ENCODE measurements at regions not wholly inside any gene's neighbourhood (a gene's known extent, or its start where the extent isn't known, plus 50 kb on each side); places are given as distances from the start of the nearest gene placed in this dataset.

DNA sequence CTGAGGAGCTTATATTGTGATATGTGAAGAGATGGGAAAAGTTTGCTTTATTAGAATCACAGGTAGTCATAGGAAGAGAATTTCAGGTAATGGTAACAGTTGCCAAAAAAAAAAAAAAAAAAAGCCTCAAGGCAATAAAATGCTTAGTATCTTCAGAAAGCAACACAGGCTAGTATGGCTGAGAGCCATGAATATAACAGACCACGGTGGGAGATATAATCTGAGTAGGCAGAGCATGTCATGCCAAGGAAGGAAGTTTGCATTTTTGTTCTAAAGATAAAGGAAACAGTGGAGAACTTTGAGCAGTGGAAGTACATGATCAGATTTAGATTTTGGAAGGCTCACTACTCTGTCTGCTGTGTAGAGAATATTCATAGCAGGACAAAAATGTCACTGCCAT, 211.4 kb downstream of the ETS1 start:
- no peak overlapping the region for H3K27ac ChIP-seq (ENCODE audit: low read depth, low read length)
- no peaks in the 10 kb centered on the region for H3K36me3 ChIP-seq (ENCODE audit: control insufficient read depth, low read length)
- H3K4me1 ChIP-seq (ENCODE audit: control insufficient read depth, low read length), result no peaks in the 10 kb centered on the region
- no peaks in the 10 kb centered on the region for H4K20me1 ChIP-seq (ENCODE audit: control insufficient read depth, insufficient read depth, low read depth, low read length)
- no peak overlapping the region for H3K4me2 ChIP-seq (ENCODE audit: low read length)
- H3K79me2 ChIP-seq (ENCODE audit: control insufficient read depth, low read length), result no peaks in the 10 kb centered on the region
- H3K27me3 ChIP-seq (ENCODE audit: control insufficient read depth, low read length), result no peaks in the 10 kb centered on the region
- peaks cover 6% of the 10 kb centered on the region; the same call in 1 of the 2 replicates for H3K9me3 ChIP-seq (ENCODE audit: control insufficient read depth, insufficient read depth, low read length)
- TF ChIP-seq, protein P1, sequence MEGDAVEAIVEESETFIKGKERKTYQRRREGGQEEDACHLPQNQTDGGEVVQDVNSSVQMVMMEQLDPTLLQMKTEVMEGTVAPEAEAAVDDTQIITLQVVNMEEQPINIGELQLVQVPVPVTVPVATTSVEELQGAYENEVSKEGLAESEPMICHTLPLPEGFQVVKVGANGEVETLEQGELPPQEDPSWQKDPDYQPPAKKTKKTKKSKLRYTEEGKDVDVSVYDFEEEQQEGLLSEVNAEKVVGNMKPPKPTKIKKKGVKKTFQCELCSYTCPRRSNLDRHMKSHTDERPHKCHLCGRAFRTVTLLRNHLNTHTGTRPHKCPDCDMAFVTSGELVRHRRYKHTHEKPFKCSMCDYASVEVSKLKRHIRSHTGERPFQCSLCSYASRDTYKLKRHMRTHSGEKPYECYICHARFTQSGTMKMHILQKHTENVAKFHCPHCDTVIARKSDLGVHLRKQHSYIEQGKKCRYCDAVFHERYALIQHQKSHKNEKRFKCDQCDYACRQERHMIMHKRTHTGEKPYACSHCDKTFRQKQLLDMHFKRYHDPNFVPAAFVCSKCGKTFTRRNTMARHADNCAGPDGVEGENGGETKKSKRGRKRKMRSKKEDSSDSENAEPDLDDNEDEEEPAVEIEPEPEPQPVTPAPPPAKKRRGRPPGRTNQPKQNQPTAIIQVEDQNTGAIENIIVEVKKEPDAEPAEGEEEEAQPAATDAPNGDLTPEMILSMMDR (IDR thresholded peaks at IDR 0.05; ENCODE audit: low read depth, low read length, poor library complexity, severe bottlenecking), result no peak
- no peak for TF ChIP-seq EZH2phosphoT487 (IDR thresholded peaks at IDR 0.05; ENCODE audit: borderline replicate concordance, low read length)
- H3F3A ChIP-seq (ENCODE audit: control insufficient read depth, insufficient read depth), result no peaks in the 10 kb centered on the region
- no peak overlapping the region for H3K4me3 ChIP-seq (ENCODE audit: low read length)
- no peaks in the 10 kb centered on the region for H3K9me2 ChIP-seq (replicated peaks; ENCODE audit: control insufficient read depth, low read length)

DNA sequence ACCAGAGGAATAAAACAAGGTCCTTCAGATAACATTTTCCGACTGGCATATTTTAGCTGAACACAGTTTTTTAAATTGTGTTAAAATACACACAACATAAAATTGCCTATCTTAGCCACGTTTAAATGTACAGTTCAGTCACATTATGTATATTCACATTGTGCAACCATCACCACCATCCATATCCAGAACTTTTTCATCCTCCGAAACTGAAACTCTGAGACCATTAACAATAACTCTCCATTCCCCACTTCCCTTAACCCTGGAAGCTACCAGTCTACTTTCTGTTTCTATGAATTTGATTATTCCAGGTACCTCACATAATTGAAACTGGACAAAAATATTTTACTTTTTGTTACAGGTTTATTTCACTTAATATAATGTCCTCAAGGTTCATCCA, 213.3 kb downstream of the ETS1 start:
- no peak for TF ChIP-seq EZH2phosphoT487 (IDR thresholded peaks at IDR 0.05; ENCODE audit: borderline replicate concordance, low read length)
- TF ChIP-seq, protein P1 (IDR thresholded peaks at IDR 0.05; ENCODE audit: low read depth, low read length, poor library complexity, severe bottlenecking), result no peak
- Histone ChIP-seq H3K27me3 (ENCODE audit: control insufficient read depth, low read length) (no peaks in the 10 kb centered on the region), H3K4me1 (ENCODE audit: control insufficient read depth, low read length) (no peaks in the 10 kb centered on the region)

DNA sequence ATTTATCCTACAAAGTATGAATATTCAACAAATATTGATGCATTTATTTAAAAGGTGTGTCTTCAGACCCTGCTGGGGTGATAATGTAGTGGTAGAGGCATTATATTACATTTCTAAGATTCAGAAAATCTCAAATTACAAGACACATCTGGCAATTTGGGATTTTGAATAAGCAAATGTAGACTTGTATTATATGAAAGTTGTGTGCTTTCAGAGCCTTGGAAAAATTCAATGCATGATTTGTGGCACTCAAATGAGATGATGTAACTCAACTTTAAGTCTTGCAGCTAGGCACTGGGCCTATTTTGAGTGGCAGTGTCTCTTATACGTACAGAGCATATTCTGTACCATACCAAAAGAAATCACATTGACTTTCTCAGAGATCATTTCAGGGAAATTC, 214.4 kb downstream of the ETS1 start:
- Histone ChIP-seq H3F3A (ENCODE audit: control insufficient read depth, insufficient read depth) (no peaks in the 10 kb centered on the region), H3K79me2 (ENCODE audit: control insufficient read depth, low read length) (no peaks in the 10 kb centered on the region), H3K4me2 (ENCODE audit: low read length) (no peak overlapping the region), H3K9me3 (ENCODE audit: control insufficient read depth, insufficient read depth, low read length) (no peaks in the 10 kb centered on the region), H3K27ac (ENCODE audit: low read depth, low read length) (no peak overlapping the region), H4K20me1 (ENCODE audit: control insufficient read depth, insufficient read depth, low read depth, low read length) (no peaks in the 10 kb centered on the region), H3K4me3 (ENCODE audit: low read length) (no peak overlapping the region), H3K27me3 (ENCODE audit: control insufficient read depth, low read length) (no peaks in the 10 kb centered on the region), H3K4me1 (ENCODE audit: control insufficient read depth, low read length) (peaks cover 2% of the 10 kb centered on the region), H3K36me3 (ENCODE audit: control insufficient read depth, low read length) (no peaks in the 10 kb centered on the region), H3K9me2 (replicated peaks; ENCODE audit: control insufficient read depth, low read length) (no peaks in the 10 kb centered on the region)
- TF ChIP-seq, protein P1 (IDR thresholded peaks at IDR 0.05; ENCODE audit: low read depth, low read length, poor library complexity, severe bottlenecking), result no peak
- no peak for TF ChIP-seq EZH2phosphoT487 (IDR thresholded peaks at IDR 0.05; ENCODE audit: borderline replicate concordance, low read length)

More for the DNA sequence above, 213.3 kb downstream of the ETS1 start:
- Histone ChIP-seq H3K4me2 (ENCODE audit: low read length) (no peak overlapping the region), H4K20me1 (ENCODE audit: control insufficient read depth, insufficient read depth, low read depth, low read length) (no peaks in the 10 kb centered on the region), H3K9me2 (replicated peaks; ENCODE audit: control insufficient read depth, low read length) (no peaks in the 10 kb centered on the region), H3K79me2 (ENCODE audit: control insufficient read depth, low read length) (no peaks in the 10 kb centered on the region), H3F3A (ENCODE audit: control insufficient read depth, insufficient read depth) (no peaks in the 10 kb centered on the region), H3K9me3 (ENCODE audit: control insufficient read depth, insufficient read depth, low read length) (peaks cover 6% of the 10 kb centered on the region; the same call in 1 of the 2 replicates), H3K27ac (ENCODE audit: low read depth, low read length) (no peak overlapping the region), H3K36me3 (ENCODE audit: control insufficient read depth, low read length) (no peaks in the 10 kb centered on the region), H3K4me3 (ENCODE audit: low read length) (no peak overlapping the region)

Measured in DOHH2 (cell line).